ENCODE measurements at regions not wholly inside any gene's neighbourhood (a gene's known extent, or its start where the extent isn't known, plus 50 kb on each side); places are given as distances from the start of the nearest gene placed in this dataset.

GRCh38 chr5:135192351-135192750 is 158.3 kb upstream of the PITX1 start:
- Histone ChIP-seq H3K27ac (no peak overlapping the region), H3K36me3 (replicated peaks) (no peaks in the 10 kb centered on the region), H3K27me3 (replicated peaks) (peaks cover 5% of the 10 kb centered on the region), H3K4me3 (ENCODE audit: low read depth, low read length) (no peak overlapping the region)
- in situ Hi-C loops (cut with HindIII; ENCODE audit: low pct_ligation_motif_present, low sequenced_read_pairs): no loop called here
- no peak for DNase-seq
- no peak for TF ChIP-seq CTCF (IDR thresholded peaks at IDR 0.05; ENCODE audit: low read depth, low read length, missing control alignments)

- no peak overlapping the region for H3K27ac ChIP-seq
- peak; percentile 96 for TF ChIP-seq CTCF (IDR thresholded peaks at IDR 0.05; ENCODE audit: low read depth, low read length, missing control alignments)
- peaks cover 5% of the 10 kb centered on the region for H3K27me3 ChIP-seq (replicated peaks)
- in situ Hi-C loops (cut with HindIII; ENCODE audit: low pct_ligation_motif_present, low sequenced_read_pairs): no loop called here
- peak; percentile 58 for DNase-seq
- no peaks in the 10 kb centered on the region for H3K36me3 ChIP-seq (replicated peaks)
- H3K4me3 ChIP-seq (ENCODE audit: low read depth, low read length): peak overlapping the region; percentile 49
These were observed 157.2 kb upstream of the PITX1 start for GRCh38 chr5:135191084-135191826.

- in situ Hi-C loops (cut with HindIII; ENCODE audit: low pct_ligation_motif_present, low sequenced_read_pairs): no loop called here
- no peak for TF ChIP-seq CTCF (IDR thresholded peaks at IDR 0.05; ENCODE audit: low read depth, low read length, missing control alignments)
- Histone ChIP-seq H3K4me3 (ENCODE audit: low read depth, low read length) (no peak overlapping the region), H3K27ac (no peak overlapping the region), H3K36me3 (replicated peaks) (no peaks in the 10 kb centered on the region), H3K27me3 (replicated peaks) (peaks cover 5% of the 10 kb centered on the region)
- DNase-seq: no peak
These were observed 156.5 kb upstream of the PITX1 start for GRCh38 chr5:135190416-135191083.

GRCh38 chr5:135189024-135189423 is 155.0 kb upstream of the PITX1 start:
- H3K36me3 ChIP-seq (replicated peaks): no peaks in the 10 kb centered on the region

GRCh38 chr5:135188233-135188914 is 154.3 kb upstream of the PITX1 start:
- no peak for TF ChIP-seq CTCF (IDR thresholded peaks at IDR 0.05; ENCODE audit: low read depth, low read length, missing control alignments)
- Histone ChIP-seq H3K27me3 (replicated peaks) (peaks cover 5% of the 10 kb centered on the region), H3K36me3 (replicated peaks) (no peaks in the 10 kb centered on the region), H3K27ac (no peak overlapping the region), H3K4me3 (ENCODE audit: low read depth, low read length) (no peak overlapping the region)
- in situ Hi-C loops (cut with HindIII; ENCODE audit: low pct_ligation_motif_present, low sequenced_read_pairs): no loop called here
- DNase-seq: no peak

More at GRCh38 chr5:135189024-135189423, 155.0 kb upstream of the PITX1 start:
- H3K4me3 ChIP-seq (ENCODE audit: low read depth, low read length): no peak overlapping the region
- no peak for DNase-seq
- TF ChIP-seq CTCF (IDR thresholded peaks at IDR 0.05; ENCODE audit: low read depth, low read length, missing control alignments): no peak
- H3K27me3 ChIP-seq (replicated peaks): peaks cover 5% of the 10 kb centered on the region
- in situ Hi-C loops (cut with HindIII; ENCODE audit: low pct_ligation_motif_present, low sequenced_read_pairs): no loop called here
- H3K27ac ChIP-seq: no peak overlapping the region

Data from brain microvascular endothelial cell (primary cell).